ENCODE measurements at regions not wholly inside any gene's neighbourhood (a gene's known extent, or its start where the extent isn't known, plus 50 kb on each side); places are given as distances from the start of the nearest gene placed in this dataset.

DNA sequence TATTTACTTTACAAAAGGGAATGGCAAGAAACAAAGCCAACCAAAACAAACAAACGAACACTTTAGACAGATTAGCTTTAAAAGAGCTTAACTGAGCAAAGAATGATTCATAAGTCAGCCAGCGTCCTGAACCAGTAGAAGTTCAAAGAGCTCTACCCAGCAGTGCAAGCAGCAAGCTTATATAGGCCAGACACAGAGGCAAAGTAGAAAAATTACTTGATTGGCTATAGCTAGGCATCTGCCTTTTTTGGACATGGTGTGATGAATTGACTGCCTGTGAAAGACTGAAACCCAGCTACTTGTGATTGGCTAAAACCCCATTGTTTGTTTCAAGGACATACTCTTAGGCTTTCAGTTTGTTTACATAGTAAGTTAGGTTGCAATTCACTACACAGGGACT is 2120.0 kb upstream of the RAG2 start (continued):
- TF ChIP-seq, protein P1, sequence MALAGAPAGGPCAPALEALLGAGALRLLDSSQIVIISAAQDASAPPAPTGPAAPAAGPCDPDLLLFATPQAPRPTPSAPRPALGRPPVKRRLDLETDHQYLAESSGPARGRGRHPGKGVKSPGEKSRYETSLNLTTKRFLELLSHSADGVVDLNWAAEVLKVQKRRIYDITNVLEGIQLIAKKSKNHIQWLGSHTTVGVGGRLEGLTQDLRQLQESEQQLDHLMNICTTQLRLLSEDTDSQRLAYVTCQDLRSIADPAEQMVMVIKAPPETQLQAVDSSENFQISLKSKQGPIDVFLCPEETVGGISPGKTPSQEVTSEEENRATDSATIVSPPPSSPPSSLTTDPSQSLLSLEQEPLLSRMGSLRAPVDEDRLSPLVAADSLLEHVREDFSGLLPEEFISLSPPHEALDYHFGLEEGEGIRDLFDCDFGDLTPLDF (CRISPR knock-in tag; IDR thresholded peaks at IDR 0.05): no peak
- TF ChIP-seq GRHL2 (CRISPR knock-in tag; IDR thresholded peaks at IDR 0.05; ENCODE audit: insufficient replicate concordance, severe bottlenecking) (no peak), NR1H2 (CRISPR knock-in tag; IDR thresholded peaks at IDR 0.05) (no peak), HMGA2 (CRISPR knock-in tag; IDR thresholded peaks at IDR 0.05) (no peak), CREB1 (CRISPR knock-in tag; IDR thresholded peaks at IDR 0.05) (no peak), IRF2 (CRISPR knock-in tag; IDR thresholded peaks at IDR 0.05; ENCODE audit: borderline replicate concordance, low read depth) (no peak)

DNA sequence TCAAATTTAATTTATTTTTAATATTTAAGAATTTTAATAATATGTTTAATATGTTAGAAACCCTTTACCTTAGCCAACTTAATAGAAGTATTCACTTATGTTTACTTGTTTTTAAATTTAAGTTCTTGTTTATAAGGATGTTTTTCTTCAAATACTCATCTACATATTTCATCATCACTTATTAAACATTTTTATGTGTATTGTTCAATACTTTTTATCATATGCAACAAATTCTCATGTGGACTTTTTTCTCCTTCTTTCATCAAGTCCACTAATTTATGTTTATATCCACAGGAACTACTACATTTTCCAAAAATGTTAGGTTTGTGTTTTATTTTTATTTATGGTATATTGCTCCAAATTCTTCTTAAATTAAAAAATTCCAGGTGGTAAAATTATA is 2113.1 kb upstream of the RAG2 start:
- Mint-ChIP-seq H3K9me3 (peaks cover 68% of the 10 kb centered on the region), H3K4me3 (no peak overlapping the region), H3K4me1 (no peaks in the 10 kb centered on the region), H3K27me3 (ENCODE audit: low read depth) (0 out of 2 replicates have a peak, but pooled peaks cover 4% of the 10 kb centered on the region), H3K27ac (no peak overlapping the region), H3K36me3 (peaks cover 37% of the 10 kb centered on the region)
- ChIA-PET CTCF (no interaction called here), POLR2A (no interaction called here)
- DNase-seq (ENCODE audit: low spot score) (no peak), ATAC-seq (no peak)
- no peak for TF ChIP-seq GABPB1 (CRISPR knock-in tag; IDR thresholded peaks at IDR 0.05)
- TF ChIP-seq, protein P2, sequence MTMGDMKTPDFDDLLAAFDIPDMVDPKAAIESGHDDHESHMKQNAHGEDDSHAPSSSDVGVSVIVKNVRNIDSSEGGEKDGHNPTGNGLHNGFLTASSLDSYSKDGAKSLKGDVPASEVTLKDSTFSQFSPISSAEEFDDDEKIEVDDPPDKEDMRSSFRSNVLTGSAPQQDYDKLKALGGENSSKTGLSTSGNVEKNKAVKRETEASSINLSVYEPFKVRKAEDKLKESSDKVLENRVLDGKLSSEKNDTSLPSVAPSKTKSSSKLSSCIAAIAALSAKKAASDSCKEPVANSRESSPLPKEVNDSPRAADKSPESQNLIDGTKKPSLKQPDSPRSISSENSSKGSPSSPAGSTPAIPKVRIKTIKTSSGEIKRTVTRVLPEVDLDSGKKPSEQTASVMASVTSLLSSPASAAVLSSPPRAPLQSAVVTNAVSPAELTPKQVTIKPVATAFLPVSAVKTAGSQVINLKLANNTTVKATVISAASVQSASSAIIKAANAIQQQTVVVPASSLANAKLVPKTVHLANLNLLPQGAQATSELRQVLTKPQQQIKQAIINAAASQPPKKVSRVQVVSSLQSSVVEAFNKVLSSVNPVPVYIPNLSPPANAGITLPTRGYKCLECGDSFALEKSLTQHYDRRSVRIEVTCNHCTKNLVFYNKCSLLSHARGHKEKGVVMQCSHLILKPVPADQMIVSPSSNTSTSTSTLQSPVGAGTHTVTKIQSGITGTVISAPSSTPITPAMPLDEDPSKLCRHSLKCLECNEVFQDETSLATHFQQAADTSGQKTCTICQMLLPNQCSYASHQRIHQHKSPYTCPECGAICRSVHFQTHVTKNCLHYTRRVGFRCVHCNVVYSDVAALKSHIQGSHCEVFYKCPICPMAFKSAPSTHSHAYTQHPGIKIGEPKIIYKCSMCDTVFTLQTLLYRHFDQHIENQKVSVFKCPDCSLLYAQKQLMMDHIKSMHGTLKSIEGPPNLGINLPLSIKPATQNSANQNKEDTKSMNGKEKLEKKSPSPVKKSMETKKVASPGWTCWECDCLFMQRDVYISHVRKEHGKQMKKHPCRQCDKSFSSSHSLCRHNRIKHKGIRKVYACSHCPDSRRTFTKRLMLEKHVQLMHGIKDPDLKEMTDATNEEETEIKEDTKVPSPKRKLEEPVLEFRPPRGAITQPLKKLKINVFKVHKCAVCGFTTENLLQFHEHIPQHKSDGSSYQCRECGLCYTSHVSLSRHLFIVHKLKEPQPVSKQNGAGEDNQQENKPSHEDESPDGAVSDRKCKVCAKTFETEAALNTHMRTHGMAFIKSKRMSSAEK (CRISPR knock-in tag; IDR thresholded peaks at IDR 0.05; ENCODE audit: borderline replicate concordance): no peak

DNA sequence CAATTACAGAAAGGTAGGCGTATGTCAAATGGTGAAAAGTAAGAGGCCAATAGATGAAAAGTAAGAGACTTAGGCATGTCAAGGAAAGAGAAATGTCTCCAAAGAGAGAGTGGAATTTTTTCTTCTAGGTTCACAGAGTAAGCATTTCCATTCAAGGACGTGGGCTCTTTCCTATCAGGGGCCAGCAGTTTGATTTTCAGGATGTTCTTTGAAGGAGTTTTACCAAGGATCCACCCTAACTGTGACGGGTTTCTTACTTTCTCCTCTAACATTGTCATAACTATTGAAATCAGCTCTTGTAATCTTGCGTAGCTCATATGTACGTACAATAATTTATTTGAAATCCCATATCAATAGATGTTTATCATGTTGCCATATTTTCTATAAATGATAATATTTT is 2112.2 kb upstream of the RAG2 start:
- ATAC-seq (no peak), DNase-seq (ENCODE audit: low spot score) (no peak)
- Mint-ChIP-seq H3K36me3 (peaks cover 37% of the 10 kb centered on the region), H3K27me3 (ENCODE audit: low read depth) (0 out of 2 replicates have a peak, but pooled peaks cover 4% of the 10 kb centered on the region), H3K27ac (no peak overlapping the region), H3K4me1 (no peaks in the 10 kb centered on the region), H3K4me3 (no peak overlapping the region), H3K9me3 (peaks cover 68% of the 10 kb centered on the region)
- POLR2A ChIA-PET: no interaction called here
- CTCF ChIA-PET: no interaction called here
- TF ChIP-seq NR1H2 (CRISPR knock-in tag; IDR thresholded peaks at IDR 0.05): no peak
- no peak for TF ChIP-seq ZNF138 (CRISPR knock-in tag; conservative IDR thresholded peaks at IDR 0.05)
- no peak for TF ChIP-seq FOXJ3 (CRISPR knock-in tag; IDR thresholded peaks at IDR 0.05; ENCODE audit: borderline replicate concordance)
- TF ChIP-seq, protein P3, sequence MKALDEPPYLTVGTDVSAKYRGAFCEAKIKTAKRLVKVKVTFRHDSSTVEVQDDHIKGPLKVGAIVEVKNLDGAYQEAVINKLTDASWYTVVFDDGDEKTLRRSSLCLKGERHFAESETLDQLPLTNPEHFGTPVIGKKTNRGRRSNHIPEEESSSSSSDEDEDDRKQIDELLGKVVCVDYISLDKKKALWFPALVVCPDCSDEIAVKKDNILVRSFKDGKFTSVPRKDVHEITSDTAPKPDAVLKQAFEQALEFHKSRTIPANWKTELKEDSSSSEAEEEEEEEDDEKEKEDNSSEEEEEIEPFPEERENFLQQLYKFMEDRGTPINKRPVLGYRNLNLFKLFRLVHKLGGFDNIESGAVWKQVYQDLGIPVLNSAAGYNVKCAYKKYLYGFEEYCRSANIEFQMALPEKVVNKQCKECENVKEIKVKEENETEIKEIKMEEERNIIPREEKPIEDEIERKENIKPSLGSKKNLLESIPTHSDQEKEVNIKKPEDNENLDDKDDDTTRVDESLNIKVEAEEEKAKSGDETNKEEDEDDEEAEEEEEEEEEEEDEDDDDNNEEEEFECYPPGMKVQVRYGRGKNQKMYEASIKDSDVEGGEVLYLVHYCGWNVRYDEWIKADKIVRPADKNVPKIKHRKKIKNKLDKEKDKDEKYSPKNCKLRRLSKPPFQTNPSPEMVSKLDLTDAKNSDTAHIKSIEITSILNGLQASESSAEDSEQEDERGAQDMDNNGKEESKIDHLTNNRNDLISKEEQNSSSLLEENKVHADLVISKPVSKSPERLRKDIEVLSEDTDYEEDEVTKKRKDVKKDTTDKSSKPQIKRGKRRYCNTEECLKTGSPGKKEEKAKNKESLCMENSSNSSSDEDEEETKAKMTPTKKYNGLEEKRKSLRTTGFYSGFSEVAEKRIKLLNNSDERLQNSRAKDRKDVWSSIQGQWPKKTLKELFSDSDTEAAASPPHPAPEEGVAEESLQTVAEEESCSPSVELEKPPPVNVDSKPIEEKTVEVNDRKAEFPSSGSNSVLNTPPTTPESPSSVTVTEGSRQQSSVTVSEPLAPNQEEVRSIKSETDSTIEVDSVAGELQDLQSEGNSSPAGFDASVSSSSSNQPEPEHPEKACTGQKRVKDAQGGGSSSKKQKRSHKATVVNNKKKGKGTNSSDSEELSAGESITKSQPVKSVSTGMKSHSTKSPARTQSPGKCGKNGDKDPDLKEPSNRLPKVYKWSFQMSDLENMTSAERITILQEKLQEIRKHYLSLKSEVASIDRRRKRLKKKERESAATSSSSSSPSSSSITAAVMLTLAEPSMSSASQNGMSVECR (CRISPR knock-in tag; IDR thresholded peaks at IDR 0.05; ENCODE audit: borderline replicate concordance): no peak
- no peak for TF ChIP-seq ZNF219 (CRISPR knock-in tag; IDR thresholded peaks at IDR 0.05; ENCODE audit: borderline replicate concordance)
- no peak for TF ChIP-seq ZNF232 (CRISPR knock-in tag; IDR thresholded peaks at IDR 0.05)
- TF ChIP-seq, protein P4, sequence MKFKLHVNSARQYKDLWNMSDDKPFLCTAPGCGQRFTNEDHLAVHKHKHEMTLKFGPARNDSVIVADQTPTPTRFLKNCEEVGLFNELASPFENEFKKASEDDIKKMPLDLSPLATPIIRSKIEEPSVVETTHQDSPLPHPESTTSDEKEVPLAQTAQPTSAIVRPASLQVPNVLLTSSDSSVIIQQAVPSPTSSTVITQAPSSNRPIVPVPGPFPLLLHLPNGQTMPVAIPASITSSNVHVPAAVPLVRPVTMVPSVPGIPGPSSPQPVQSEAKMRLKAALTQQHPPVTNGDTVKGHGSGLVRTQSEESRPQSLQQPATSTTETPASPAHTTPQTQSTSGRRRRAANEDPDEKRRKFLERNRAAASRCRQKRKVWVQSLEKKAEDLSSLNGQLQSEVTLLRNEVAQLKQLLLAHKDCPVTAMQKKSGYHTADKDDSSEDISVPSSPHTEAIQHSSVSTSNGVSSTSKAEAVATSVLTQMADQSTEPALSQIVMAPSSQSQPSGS (CRISPR knock-in tag; IDR thresholded peaks at IDR 0.05; ENCODE audit: borderline replicate concordance, low read depth): no peak
- TF ChIP-seq, protein P5, sequence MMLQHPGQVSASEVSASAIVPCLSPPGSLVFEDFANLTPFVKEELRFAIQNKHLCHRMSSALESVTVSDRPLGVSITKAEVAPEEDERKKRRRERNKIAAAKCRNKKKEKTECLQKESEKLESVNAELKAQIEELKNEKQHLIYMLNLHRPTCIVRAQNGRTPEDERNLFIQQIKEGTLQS (CRISPR knock-in tag; conservative IDR thresholded peaks at IDR 0.05): no peak
- TF ChIP-seq, protein P6, sequence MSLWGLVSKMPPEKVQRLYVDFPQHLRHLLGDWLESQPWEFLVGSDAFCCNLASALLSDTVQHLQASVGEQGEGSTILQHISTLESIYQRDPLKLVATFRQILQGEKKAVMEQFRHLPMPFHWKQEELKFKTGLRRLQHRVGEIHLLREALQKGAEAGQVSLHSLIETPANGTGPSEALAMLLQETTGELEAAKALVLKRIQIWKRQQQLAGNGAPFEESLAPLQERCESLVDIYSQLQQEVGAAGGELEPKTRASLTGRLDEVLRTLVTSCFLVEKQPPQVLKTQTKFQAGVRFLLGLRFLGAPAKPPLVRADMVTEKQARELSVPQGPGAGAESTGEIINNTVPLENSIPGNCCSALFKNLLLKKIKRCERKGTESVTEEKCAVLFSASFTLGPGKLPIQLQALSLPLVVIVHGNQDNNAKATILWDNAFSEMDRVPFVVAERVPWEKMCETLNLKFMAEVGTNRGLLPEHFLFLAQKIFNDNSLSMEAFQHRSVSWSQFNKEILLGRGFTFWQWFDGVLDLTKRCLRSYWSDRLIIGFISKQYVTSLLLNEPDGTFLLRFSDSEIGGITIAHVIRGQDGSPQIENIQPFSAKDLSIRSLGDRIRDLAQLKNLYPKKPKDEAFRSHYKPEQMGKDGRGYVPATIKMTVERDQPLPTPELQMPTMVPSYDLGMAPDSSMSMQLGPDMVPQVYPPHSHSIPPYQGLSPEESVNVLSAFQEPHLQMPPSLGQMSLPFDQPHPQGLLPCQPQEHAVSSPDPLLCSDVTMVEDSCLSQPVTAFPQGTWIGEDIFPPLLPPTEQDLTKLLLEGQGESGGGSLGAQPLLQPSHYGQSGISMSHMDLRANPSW (CRISPR knock-in tag; conservative IDR thresholded peaks at IDR 0.05; ENCODE audit: low read depth): no peak
- TF ChIP-seq TP53 (CRISPR knock-in tag; IDR thresholded peaks at IDR 0.05): no peak
- no peak for TF ChIP-seq NR3C1 (CRISPR knock-in tag; conservative IDR thresholded peaks at IDR 0.05; ENCODE audit: low read depth)

Data from WTC11 (cell line).